Renal cortical epithelial cell (primary cell): ENCODE measurements at regions not wholly inside any gene's neighbourhood (a gene's known extent, or its start where the extent isn't known, plus 50 kb on each side); places are given as distances from the start of the nearest gene placed in this dataset.
"Not testable (repeated sequence)": the region's sequence is repeated elsewhere in the genome, so short reads cannot be mapped to it uniquely, and the experiment has no call there.

Experiments used
- DNase-seq: peaks from one replicate; pipeline ENCODE4 v3.0.0-alpha.2; 2011; ENCODE audit warnings: low read depth

GRCh38 chr7:156515911-156516790, 124.4 kb upstream of the RNF32 start:
- DNase-seq, result peak; percentile 17

- DNase-seq, result no peak
Observed at GRCh38 chr7:156514851-156515250, 125.7 kb upstream of the RNF32 start.

- no peak for DNase-seq
Observed at GRCh38 chr7:156511426-156511825, 129.1 kb upstream of the RNF32 start.

GRCh38 chr7:156510966-156511365, 129.6 kb upstream of the RNF32 start:
- DNase-seq, result no peak

GRCh38 chr7:156509216-156509615, 131.4 kb upstream of the RNF32 start:
- no peak for DNase-seq

GRCh38 chr7:156505876-156506275, 134.7 kb upstream of the RNF32 start:
- DNase-seq, result no peak

GRCh38 chr7:156504687-156505545, 135.7 kb upstream of the RNF32 start:
- DNase-seq, result peak; percentile 86

GRCh38 chr7:156504006-156504405, 136.6 kb upstream of the RNF32 start:
- no peak for DNase-seq

GRCh38 chr7:156503196-156503595, 137.4 kb upstream of the RNF32 start:
- no peak for DNase-seq

- not testable (repeated sequence) for DNase-seq
Observed at GRCh38 chr7:156501815-156502214, 138.8 kb upstream of the RNF32 start.

GRCh38 chr7:156499247-156499881, 141.2 kb upstream of the RNF32 start:
- DNase-seq, result no peak

GRCh38 chr7:156497776-156498509, 142.6 kb upstream of the RNF32 start:
- DNase-seq, result no peak

GRCh38 chr7:156496865-156497264, 143.7 kb upstream of the RNF32 start:
- DNase-seq, result no peak

GRCh38 chr7:156496363-156496769, 144.2 kb upstream of the RNF32 start:
- DNase-seq, result no peak

- DNase-seq, result no peak
Observed at GRCh38 chr7:156494960-156495359, 145.6 kb upstream of the RNF32 start.

GRCh38 chr7:156493942-156494341, 146.6 kb upstream of the RNF32 start:
- DNase-seq, result peak; percentile 41

- DNase-seq, result no peak
Observed at GRCh38 chr7:156492170-156492569, 148.4 kb upstream of the RNF32 start.

GRCh38 chr7:156491435-156491834, 149.1 kb upstream of the RNF32 start:
- DNase-seq, result no peak

GRCh38 chr7:156490021-156490800, 150.4 kb upstream of the RNF32 start:
- DNase-seq, result no peak

- DNase-seq, result no peak
Observed at GRCh38 chr7:156487811-156488533, 152.6 kb upstream of the RNF32 start.
